ENCODE measurements at regions not wholly inside any gene's neighbourhood (a gene's known extent, or its start where the extent isn't known, plus 50 kb on each side); places are given as distances from the start of the nearest gene placed in this dataset.
"Not testable (repeated sequence)": the region's sequence is repeated elsewhere in the genome, so short reads cannot be mapped to it uniquely, and the experiment has no call there.

- DNase-seq = no peak
Observed at GRCh38 chrX:555725-556666, 74.6 kb upstream of the SHOX start.

DNA sequence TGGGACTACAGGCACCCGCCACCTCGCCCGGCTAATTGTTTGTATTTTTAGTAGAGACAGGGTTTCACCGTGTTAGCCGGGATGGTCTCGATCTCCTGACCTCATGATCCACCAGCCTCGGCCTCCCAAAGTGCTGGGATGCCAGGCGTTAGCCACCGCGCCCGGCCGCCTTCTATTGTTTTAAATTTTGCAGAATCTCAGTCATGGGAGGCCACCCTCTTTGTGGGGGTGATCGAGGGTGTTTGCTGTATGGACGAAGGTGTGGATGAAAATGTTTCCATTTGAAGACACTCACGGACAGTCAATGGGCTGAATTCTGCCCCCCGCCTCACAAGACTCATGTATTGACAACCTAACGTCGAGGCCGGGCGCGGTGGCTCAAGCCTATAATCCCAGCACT lies 73.0 kb upstream of the SHOX start:
- DNase-seq = not testable (repeated sequence)

DNA sequence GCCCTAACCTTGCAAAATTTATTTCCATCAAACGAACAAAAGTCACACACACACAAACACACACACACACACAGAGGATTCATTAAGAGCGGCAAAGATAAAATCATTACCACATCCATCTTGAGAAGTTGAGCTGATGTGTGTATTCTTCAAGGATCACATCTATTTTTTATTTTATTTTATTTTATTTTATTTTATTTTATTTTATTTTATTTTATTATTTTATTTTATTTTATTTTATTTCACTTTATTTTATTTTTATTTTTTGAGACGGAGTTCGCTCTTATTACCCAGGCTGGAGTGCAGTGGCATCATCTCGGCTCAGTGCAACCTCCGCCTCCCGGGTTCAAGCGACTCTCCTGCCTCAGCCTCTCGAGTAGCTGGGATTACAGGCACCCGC lies 71.3 kb upstream of the SHOX start:
- DNase-seq = not testable (repeated sequence)

DNA sequence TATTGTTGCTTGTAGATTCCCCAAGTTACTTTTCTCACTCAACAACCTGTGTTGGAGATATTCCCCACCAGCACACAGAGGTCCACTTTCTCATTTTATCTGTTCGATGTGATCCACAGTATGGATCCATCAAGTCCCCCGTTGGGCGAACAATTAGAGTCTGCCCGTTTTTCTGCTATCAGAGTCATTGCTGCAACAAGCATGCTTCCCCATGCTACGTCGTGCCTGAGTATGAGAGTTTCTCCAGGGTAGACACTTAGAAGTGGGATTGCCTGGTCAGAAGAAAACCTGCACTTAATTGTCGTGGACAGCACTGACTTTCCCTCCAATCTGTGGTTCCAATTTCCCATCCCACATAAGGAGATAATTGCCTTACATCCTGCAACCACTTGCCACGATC lies 62.7 kb upstream of the SHOX start:
- no peak for DNase-seq

GRCh38 chrX:568311-568710 lies 62.3 kb upstream of the SHOX start:
- no peak for DNase-seq

DNA sequence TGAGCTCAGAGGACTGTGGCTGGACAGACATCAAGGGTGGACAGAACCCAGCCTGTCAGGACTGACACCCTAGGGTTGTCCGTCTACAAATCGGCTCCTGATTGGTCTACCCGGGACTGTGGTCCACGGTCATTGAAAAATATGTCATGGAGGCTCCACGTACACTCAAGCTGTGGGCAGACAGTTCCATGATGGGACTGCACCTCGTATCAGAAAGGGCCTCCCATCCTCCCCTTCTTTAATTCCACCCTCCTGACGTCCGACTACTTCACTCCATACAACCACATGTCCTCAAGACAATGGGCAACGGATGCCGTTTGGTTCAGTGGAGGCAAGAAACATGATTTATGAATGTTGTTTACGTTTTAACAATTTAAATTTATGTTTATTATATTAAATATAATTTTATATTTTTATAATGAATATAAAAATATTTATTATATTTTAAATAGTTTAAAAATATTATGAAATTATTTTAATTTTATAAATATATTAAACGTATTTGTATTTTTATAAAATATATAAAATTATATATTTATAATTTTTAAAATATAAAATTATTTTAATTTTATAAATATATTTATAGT lies 58.0 kb upstream of the SHOX start:
- DNase-seq = no peak

GRCh38 chrX:574251-574650 lies 56.3 kb upstream of the SHOX start:
- DNase-seq = no peak

- no peak for DNase-seq
Observed at GRCh38 chrX:574830-575229, 55.8 kb upstream of the SHOX start.

DNA sequence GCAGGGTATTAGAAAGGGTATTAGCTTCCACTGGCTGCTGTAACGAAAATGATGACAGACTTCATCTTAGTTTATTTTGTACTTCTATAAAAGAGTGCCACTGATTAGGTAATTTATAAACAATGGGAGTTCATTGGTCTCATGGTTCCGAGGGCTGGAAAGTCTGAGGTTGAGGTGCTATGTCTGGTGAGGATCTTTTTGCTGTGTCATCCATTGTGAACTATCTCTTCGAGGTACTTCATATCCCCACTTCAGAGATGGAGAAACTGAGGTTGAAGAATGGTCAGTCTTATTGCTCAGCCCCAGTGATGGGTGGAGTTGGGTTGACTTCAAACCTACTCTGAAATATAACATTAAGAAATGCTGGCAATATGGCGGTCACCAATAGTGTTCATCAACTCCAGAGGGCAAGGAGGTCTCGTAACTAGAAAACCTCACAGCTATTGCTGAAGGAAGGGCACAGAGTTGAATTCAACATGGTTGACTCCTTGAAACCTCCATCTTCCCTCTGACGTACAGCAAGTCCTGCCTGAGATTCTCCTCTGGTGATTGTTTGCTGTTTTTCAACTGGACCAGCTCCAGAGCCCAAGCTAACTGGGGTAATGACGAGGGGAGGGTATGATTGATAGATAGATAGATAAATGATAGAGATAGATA lies 53.6 kb upstream of the SHOX start:
- DNase-seq = no peak

GRCh38 chrX:578531-578930 lies 52.1 kb upstream of the SHOX start:
- no peak for DNase-seq

- DNase-seq = no peak
Observed at GRCh38 chrX:580030-580429, 50.6 kb upstream of the SHOX start.

All from activated effector memory CD4-positive, alpha-beta T cell treated with Interleukin-2 at 50 U/mL for 16 hours (primary cell).